Trophoblast cell (in vitro differentiated cells and primary cell): ENCODE measurements at regions not wholly inside any gene's neighbourhood (a gene's known extent, or its start where the extent isn't known, plus 50 kb on each side); places are given as distances from the start of the nearest gene placed in this dataset.

Source experiments
- DNase-seq, 2 donors: peaks; one replicate each; pipeline ENCODE4 v3.0.0-alpha.2; 2016
- H2AFZ ChIP-seq: 2 replicates; pipeline ENCODE4 v1.6.1; 2013; ENCODE audit warnings: low read length, moderate library complexity, mild to moderate bottlenecking; ENCODE audit not compliant: insufficient read depth, poor library complexity
- H2AK5ac ChIP-seq: 2 replicates; pipeline ENCODE4 v1.6.1; 2013; ENCODE audit warnings: mild to moderate bottlenecking, low read length
- H2BK120ac ChIP-seq: 2 replicates; pipeline ENCODE4 v1.6.1; 2013; ENCODE audit warnings: low read length, mild to moderate bottlenecking, moderate library complexity; ENCODE audit not compliant: insufficient read depth, poor library complexity
- H2BK12ac ChIP-seq: 2 replicates; pipeline ENCODE4 v1.6.1; 2013; ENCODE audit warnings: mild to moderate bottlenecking, low read length, moderate library complexity
- H2BK5ac ChIP-seq: 2 replicates; pipeline ENCODE4 v1.6.1; 2013; ENCODE audit warnings: low read length, low read depth, moderate library complexity, mild to moderate bottlenecking; ENCODE audit not compliant: poor library complexity
- H3K14ac ChIP-seq: 2 replicates; pipeline ENCODE4 v1.6.1; 2013; ENCODE audit warnings: mild to moderate bottlenecking, low read length
- H3K18ac ChIP-seq: 2 replicates; pipeline ENCODE4 v1.6.1; 2013; ENCODE audit warnings: mild to moderate bottlenecking, low read length
- H3K23ac ChIP-seq: 2 replicates; pipeline ENCODE4 v1.6.1; 2013; ENCODE audit warnings: low read length
- H3K27ac ChIP-seq: 2 replicates; pipeline ENCODE4 v1.5.1; 2013; ENCODE audit warnings: low read depth, mild to moderate bottlenecking, inconsistent platforms, low read length, moderate library complexity
- H3K27me3 ChIP-seq: 2 replicates; pipeline ENCODE4 v1.6.1; 2013; ENCODE audit warnings: inconsistent platforms, mild to moderate bottlenecking, low read length, moderate library complexity; ENCODE audit not compliant: insufficient read depth
- H3K36me3 ChIP-seq, 2 experiments: 1 replicate in 1 of 2; 2 replicates in 1 of 2; pipeline ENCODE4 v1.6.1; 2013; ENCODE audit warnings: low read length in 2 of 2, mild to moderate bottlenecking in 2 of 2, moderate library complexity in 1 of 2; ENCODE audit not compliant: insufficient read depth in 2 of 2, control insufficient read depth in 1 of 2
- H3K4ac ChIP-seq: 2 replicates; pipeline ENCODE4 v1.6.1; 2013; ENCODE audit warnings: low read depth, mild to moderate bottlenecking, low read length, moderate library complexity
- H3K4me1 ChIP-seq, 2 experiments: 1 replicate in 1 of 2; 2 replicates in 1 of 2; pipeline ENCODE4 v1.6.1; 2013; ENCODE audit warnings: low read length in 2 of 2, mild to moderate bottlenecking in 2 of 2, moderate library complexity in 1 of 2; ENCODE audit not compliant: insufficient read depth in 2 of 2, control insufficient read depth in 1 of 2
- H3K4me2 ChIP-seq: 2 replicates; pipeline ENCODE4 v1.6.1; 2013; ENCODE audit warnings: inconsistent platforms, mild to moderate bottlenecking, low read length, moderate library complexity
- H3K4me3 ChIP-seq: 2 replicates; pipeline ENCODE4 v1.5.1; 2013; ENCODE audit warnings: mild to moderate bottlenecking, low read depth, low read length, inconsistent platforms
- H3K79me1 ChIP-seq: one replicate; pipeline ENCODE4 v1.6.1; 2013; ENCODE audit warnings: low read length
- H3K79me2 ChIP-seq: 2 replicates; pipeline ENCODE4 v1.6.1; 2013; ENCODE audit warnings: low read length, mild to moderate bottlenecking; ENCODE audit not compliant: control insufficient read depth, insufficient read depth, poor library complexity
- H3K9ac ChIP-seq: 2 replicates; pipeline ENCODE4 v1.6.1; 2013; ENCODE audit warnings: mild to moderate bottlenecking, low read length
- H3K9me3 ChIP-seq: 2 replicates; pipeline ENCODE4 v1.6.1; 2013; ENCODE audit warnings: low read depth, mild to moderate bottlenecking, control low read depth, inconsistent platforms, low read length; ENCODE audit not compliant: insufficient read depth
- H4K12ac ChIP-seq: 2 replicates; pipeline ENCODE4 v1.6.1; 2013; ENCODE audit warnings: low read depth, mild to moderate bottlenecking, low read length, moderate library complexity
- H4K8ac ChIP-seq: 2 replicates; pipeline ENCODE4 v1.6.1; 2013; ENCODE audit warnings: low read depth, mild to moderate bottlenecking, low read length, moderate library complexity
- H4K91ac ChIP-seq: one replicate; pipeline ENCODE4 v1.6.1; 2013; ENCODE audit warnings: low read depth, mild to moderate bottlenecking, low read length, moderate library complexity
- WGBS: extraction: QIAGEN DNeasy Blood & Tissue Kit; methylation state at CpG from one replicate; pipeline ENCODE4 v1.1.7; 2013; ENCODE audit warnings: missing lambda C conversion rate; ENCODE audit not compliant: insufficient read length, insufficient coverage; ENCODE audit errors: extremely low coverage; 5-methylcytosine and 5-hydroxymethylcytosine counted together

GRCh38 chr14:101254805-101255764 is 306.2 kb upstream of the DIO3 start:
- no CpG with 5 or more reads among the region's 17 CpGs for WGBS
- Histone ChIP-seq H4K91ac (no peak overlapping the region), H2BK120ac (no peak overlapping the region), H3K18ac (no peak overlapping the region), H3K4me2 (no peak overlapping the region), H2AK5ac (no peak overlapping the region), H2AFZ (no peak overlapping the region), H3K36me3 (no peaks in the 10 kb centered on the region), H2BK12ac (no peak overlapping the region), H3K9ac (no peak overlapping the region), H3K4me1 (peaks cover 0 to 3% of the 10 kb centered on the region in 2 experiments), H4K8ac (no peak overlapping the region), H3K27ac (no peak overlapping the region), H3K79me1 (no peaks in the 10 kb centered on the region), H3K9me3 (peaks cover 6% of the 10 kb centered on the region), H3K27me3 (no peaks in the 10 kb centered on the region), H2BK5ac (no peak overlapping the region), H3K79me2 (no peaks in the 10 kb centered on the region), H3K14ac (no peak overlapping the region), H3K4me3 (no peak overlapping the region), H3K23ac (no peak overlapping the region), H3K4ac (no peak overlapping the region), H4K12ac (no peak overlapping the region)
- DNase-seq, result peak; percentile 20 to 24

- H3K4me2 ChIP-seq, result no peak overlapping the region
- no peak overlapping the region for H3K23ac ChIP-seq
- WGBS, result no CpG with 5 or more reads among the region's 8 CpGs
These were observed 305.6 kb upstream of the DIO3 start for GRCh38 chr14:101255765-101256125.

DNA sequence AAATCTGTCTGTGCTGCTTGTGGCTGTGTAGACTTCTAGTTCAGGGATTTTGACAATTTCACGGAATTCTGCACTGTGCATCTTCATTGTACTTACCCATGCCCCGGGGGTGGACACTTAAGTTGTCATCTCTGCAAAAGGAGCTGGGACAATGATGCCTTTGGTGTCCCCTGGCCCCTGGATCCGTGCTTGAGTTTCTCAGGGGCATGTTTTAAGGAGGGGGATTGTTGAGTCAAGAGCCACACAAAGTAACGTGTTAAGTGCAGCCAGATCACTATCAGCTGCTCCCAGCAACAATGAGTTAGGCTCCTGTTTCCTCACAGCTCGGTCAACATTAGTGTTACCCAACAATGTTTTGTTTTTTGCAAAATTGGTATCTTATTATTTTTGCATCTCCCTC is 305.0 kb upstream of the DIO3 start:
- Histone ChIP-seq H3K4me3 (no peak overlapping the region), H3K36me3 (no peaks in the 10 kb centered on the region), H2BK120ac (no peak overlapping the region), H3K27ac (no peak overlapping the region), H4K8ac (no peak overlapping the region), H3K14ac (no peak overlapping the region), H2BK5ac (no peak overlapping the region), H3K4me2 (no peak overlapping the region), H3K79me1 (no peaks in the 10 kb centered on the region), H3K4ac (no peak overlapping the region), H4K12ac (no peak overlapping the region), H3K4me1 (peaks cover 0 to 3% of the 10 kb centered on the region in 2 experiments), H3K27me3 (no peaks in the 10 kb centered on the region), H2AFZ (no peak overlapping the region), H2BK12ac (no peak overlapping the region), H3K9me3 (peaks cover 6% of the 10 kb centered on the region), H3K79me2 (no peaks in the 10 kb centered on the region), H3K23ac (no peak overlapping the region), H3K9ac (no peak overlapping the region), H3K18ac (no peak overlapping the region), H2AK5ac (no peak overlapping the region), H4K91ac (no peak overlapping the region)
- DNase-seq, result no peak
- no CpG with 5 or more reads among the region's 5 CpGs for WGBS

More at GRCh38 chr14:101255765-101256125, 305.6 kb upstream of the DIO3 start:
- no peaks in the 10 kb centered on the region for H3K79me1 ChIP-seq
- H4K8ac ChIP-seq, result no peak overlapping the region
- no peak for DNase-seq
- H3K4me1 ChIP-seq, result peaks cover 0 to 3% of the 10 kb centered on the region in 2 experiments
- H2BK5ac ChIP-seq, result no peak overlapping the region
- no peaks in the 10 kb centered on the region for H3K27me3 ChIP-seq
- no peak overlapping the region for H3K4me3 ChIP-seq
- H3K36me3 ChIP-seq, result no peaks in the 10 kb centered on the region
- no peak overlapping the region for H2AK5ac ChIP-seq
- no peak overlapping the region for H3K27ac ChIP-seq
- H3K9me3 ChIP-seq, result peaks cover 6% of the 10 kb centered on the region
- no peak overlapping the region for H3K9ac ChIP-seq
- no peak overlapping the region for H4K91ac ChIP-seq
- H3K79me2 ChIP-seq, result no peaks in the 10 kb centered on the region
- no peak overlapping the region for H4K12ac ChIP-seq
- H3K4ac ChIP-seq, result no peak overlapping the region
- H3K14ac ChIP-seq, result no peak overlapping the region
- no peak overlapping the region for H2BK12ac ChIP-seq
- no peak overlapping the region for H3K18ac ChIP-seq
- H2BK120ac ChIP-seq, result no peak overlapping the region
- no peak overlapping the region for H2AFZ ChIP-seq

GRCh38 chr14:101257551-101257950 is 303.7 kb upstream of the DIO3 start:
- Histone ChIP-seq H3K79me1 (no peaks in the 10 kb centered on the region), H3K36me3 (no peaks in the 10 kb centered on the region), H3K27me3 (no peaks in the 10 kb centered on the region), H3K14ac (no peak overlapping the region), H2BK5ac (no peak overlapping the region), H3K79me2 (no peaks in the 10 kb centered on the region), H3K4me2 (no peak overlapping the region), H3K23ac (no peak overlapping the region), H4K8ac (no peak overlapping the region), H2AK5ac (no peak overlapping the region), H4K91ac (no peak overlapping the region), H3K9me3 (peaks cover 6% of the 10 kb centered on the region), H3K9ac (no peak overlapping the region), H3K4me3 (no peak overlapping the region), H3K4me1 (peaks cover 0 to 3% of the 10 kb centered on the region in 2 experiments), H3K27ac (no peak overlapping the region), H2BK12ac (no peak overlapping the region), H2BK120ac (no peak overlapping the region), H4K12ac (no peak overlapping the region), H3K18ac (no peak overlapping the region), H2AFZ (no peak overlapping the region), H3K4ac (no peak overlapping the region)
- no CpG with 5 or more reads among the region's 6 CpGs for WGBS
- DNase-seq, result no peak
